Adrenal gland (tissue), 5 donors: ENCODE measurements at regions not wholly inside any gene's neighbourhood (a gene's known extent, or its start where the extent isn't known, plus 50 kb on each side); places are given as distances from the start of the nearest gene placed in this dataset.

ENCODE experiments used
- CTCF ChIP-seq, 6 experiments: fragments of 450-650 bp in 4 of 6; fragments of 200-600 bp in 2 of 6; sonication (generic) in 1 of 6; IDR thresholded peaks; 1 replicate in 5 of 6; 2 replicates in 1 of 6; pipeline versions ENCODE4 v1.5.1 to v1.8.0; 2016 to 2021; ENCODE audit warnings: antibody characterized with exemption in 6 of 6, mild to moderate bottlenecking in 2 of 6, moderate library complexity in 1 of 6
- POLR2A ChIP-seq, 2 donors: fragments of 450-650 bp; IDR thresholded peaks; one replicate each; pipeline ENCODE4 v1.6.1; 2017; ENCODE audit warnings: antibody characterized with exemption in 2 of 2, mild to moderate bottlenecking in 2 of 2, moderate library complexity in 1 of 2
- donor health status: DM: no; HTN: no; CAD: no.

- TF ChIP-seq POLR2A (IDR thresholded peaks at IDR 0.05) (no peak), CTCF (IDR thresholded peaks at IDR 0.05) (no peak)
Observed at GRCh38 chr4:180086480-180087190, 2156.6 kb upstream of the TENM3 start.
